ENCODE measurements at regions not wholly inside any gene's neighbourhood (a gene's known extent, or its start where the extent isn't known, plus 50 kb on each side); places are given as distances from the start of the nearest gene placed in this dataset.
"Not testable (repeated sequence)": the region's sequence is repeated elsewhere in the genome, so short reads cannot be mapped to it uniquely, and the experiment has no call there.

- TF ChIP-seq EZH2 (IDR thresholded peaks at IDR 0.05; ENCODE audit: borderline replicate concordance, insufficient read depth, low read depth, low read length, poor library complexity, severe bottlenecking) = not testable (repeated sequence)
- TF ChIP-seq, protein P1, sequence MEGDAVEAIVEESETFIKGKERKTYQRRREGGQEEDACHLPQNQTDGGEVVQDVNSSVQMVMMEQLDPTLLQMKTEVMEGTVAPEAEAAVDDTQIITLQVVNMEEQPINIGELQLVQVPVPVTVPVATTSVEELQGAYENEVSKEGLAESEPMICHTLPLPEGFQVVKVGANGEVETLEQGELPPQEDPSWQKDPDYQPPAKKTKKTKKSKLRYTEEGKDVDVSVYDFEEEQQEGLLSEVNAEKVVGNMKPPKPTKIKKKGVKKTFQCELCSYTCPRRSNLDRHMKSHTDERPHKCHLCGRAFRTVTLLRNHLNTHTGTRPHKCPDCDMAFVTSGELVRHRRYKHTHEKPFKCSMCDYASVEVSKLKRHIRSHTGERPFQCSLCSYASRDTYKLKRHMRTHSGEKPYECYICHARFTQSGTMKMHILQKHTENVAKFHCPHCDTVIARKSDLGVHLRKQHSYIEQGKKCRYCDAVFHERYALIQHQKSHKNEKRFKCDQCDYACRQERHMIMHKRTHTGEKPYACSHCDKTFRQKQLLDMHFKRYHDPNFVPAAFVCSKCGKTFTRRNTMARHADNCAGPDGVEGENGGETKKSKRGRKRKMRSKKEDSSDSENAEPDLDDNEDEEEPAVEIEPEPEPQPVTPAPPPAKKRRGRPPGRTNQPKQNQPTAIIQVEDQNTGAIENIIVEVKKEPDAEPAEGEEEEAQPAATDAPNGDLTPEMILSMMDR (IDR thresholded peaks at IDR 0.05) = not testable (repeated sequence)
These were observed 98.2 kb upstream of the NDUFV2 start for GRCh38 chr18:9004308-9004707.
